NB4 (cell line): ENCODE measurements at regions not wholly inside any gene's neighbourhood (a gene's known extent, or its start where the extent isn't known, plus 50 kb on each side); places are given as distances from the start of the nearest gene placed in this dataset.

Experiments used
- POLR2A ChIP-seq: IDR thresholded peaks from 2 replicates; pipeline ENCODE4 v1.6.1; 2011; ENCODE audit warnings: mild to moderate bottlenecking; ENCODE audit not compliant: insufficient read length; ENCODE audit errors: extremely low read depth
- TF ChIP-seq, protein P1 (sequence below): IDR thresholded peaks from one replicate; pipeline ENCODE4 v1.5.1; 2012; ENCODE audit warnings: low read depth, low read length

DNA sequence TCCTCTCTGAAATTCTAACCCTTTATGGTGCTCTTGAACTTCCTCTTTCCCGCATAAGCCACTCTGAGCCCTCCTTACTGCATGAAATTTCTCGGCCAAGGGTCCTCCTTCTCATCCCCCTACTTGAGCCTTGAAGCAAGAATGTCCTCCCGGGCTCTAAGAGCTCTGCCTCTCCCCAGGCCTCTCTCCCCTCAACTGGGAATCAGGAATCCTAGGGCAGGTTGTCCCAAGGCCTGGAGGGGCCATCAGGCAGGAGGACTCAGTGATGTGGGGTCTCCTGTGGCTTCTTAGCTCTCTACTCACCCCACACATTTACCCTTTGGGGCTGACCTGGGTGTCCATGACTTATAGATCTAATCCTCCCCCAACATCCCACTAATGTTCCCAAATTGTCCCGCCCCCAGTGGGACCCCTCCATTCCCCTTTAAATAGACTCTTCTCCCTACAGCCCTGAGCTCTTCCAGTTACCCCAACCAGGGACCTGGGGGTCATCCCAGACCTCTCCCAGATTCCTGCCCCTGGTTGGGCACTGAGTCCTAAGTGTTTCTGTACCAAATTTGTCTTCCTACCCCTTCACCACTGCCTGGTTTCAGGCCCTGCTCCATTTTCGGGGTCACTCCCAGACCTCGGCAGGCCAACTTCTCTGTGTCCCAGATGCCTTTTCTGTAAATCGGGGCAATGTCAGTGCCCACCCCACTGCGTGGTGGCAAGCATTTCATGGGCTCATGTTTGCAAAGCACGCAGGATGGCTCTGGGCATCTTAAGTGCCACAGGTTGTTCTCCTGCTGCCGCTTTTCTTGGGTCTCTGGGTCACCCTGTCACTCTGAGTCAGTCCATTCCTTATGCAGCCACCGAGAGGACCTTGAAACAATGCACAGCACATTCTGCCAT lies 171.2 kb downstream of the ASB1 start:
- TF ChIP-seq, protein P1, sequence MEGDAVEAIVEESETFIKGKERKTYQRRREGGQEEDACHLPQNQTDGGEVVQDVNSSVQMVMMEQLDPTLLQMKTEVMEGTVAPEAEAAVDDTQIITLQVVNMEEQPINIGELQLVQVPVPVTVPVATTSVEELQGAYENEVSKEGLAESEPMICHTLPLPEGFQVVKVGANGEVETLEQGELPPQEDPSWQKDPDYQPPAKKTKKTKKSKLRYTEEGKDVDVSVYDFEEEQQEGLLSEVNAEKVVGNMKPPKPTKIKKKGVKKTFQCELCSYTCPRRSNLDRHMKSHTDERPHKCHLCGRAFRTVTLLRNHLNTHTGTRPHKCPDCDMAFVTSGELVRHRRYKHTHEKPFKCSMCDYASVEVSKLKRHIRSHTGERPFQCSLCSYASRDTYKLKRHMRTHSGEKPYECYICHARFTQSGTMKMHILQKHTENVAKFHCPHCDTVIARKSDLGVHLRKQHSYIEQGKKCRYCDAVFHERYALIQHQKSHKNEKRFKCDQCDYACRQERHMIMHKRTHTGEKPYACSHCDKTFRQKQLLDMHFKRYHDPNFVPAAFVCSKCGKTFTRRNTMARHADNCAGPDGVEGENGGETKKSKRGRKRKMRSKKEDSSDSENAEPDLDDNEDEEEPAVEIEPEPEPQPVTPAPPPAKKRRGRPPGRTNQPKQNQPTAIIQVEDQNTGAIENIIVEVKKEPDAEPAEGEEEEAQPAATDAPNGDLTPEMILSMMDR = no peak
- TF ChIP-seq POLR2A = no peak
